Calu3 (cell line): ENCODE measurements at regions not wholly inside any gene's neighbourhood (a gene's known extent, or its start where the extent isn't known, plus 50 kb on each side); places are given as distances from the start of the nearest gene placed in this dataset.

Source experiments
- BruUV-seq: library from RNA; stranded (reverse); fragments of 400-500 nt; replicated peaks from 2 replicates; lab custom pipeline; 2021; lab: Mats Ljungman, UMichigan
- CTCF ChIA-PET: fragments of 300-600 bp; sonication (Branson Sonifier 250); formaldehyde crosslinking; loops from one replicate; lab custom pipeline; 2022; ENCODE audit warnings: antibody characterized with exemption; lab: Charles Lee
- DNase-seq: peaks from one replicate; pipeline ENCODE4 v3.0.0; 2022
- H3K27ac Mint-ChIP-seq: one replicate; pipeline ENCODE4 v1.8.0; 2022; ENCODE audit warnings: mixed read lengths; ENCODE audit not compliant: unreplicated experiment
- H3K27me3 Mint-ChIP-seq: one replicate; pipeline ENCODE4 v1.8.0; 2022; ENCODE audit warnings: mixed read lengths; ENCODE audit not compliant: unreplicated experiment
- H3K36me3 Mint-ChIP-seq: one replicate; pipeline ENCODE4 v1.8.0; 2022; ENCODE audit warnings: mild to moderate bottlenecking, moderate library complexity, mixed read lengths; ENCODE audit not compliant: insufficient read depth, unreplicated experiment
- H3K4me1 Mint-ChIP-seq: one replicate; pipeline ENCODE4 v1.8.0; 2022; ENCODE audit warnings: mild to moderate bottlenecking, low read depth, mixed read lengths; ENCODE audit not compliant: unreplicated experiment
- H3K4me3 Mint-ChIP-seq: one replicate; pipeline ENCODE4 v1.8.0; 2022; ENCODE audit warnings: mild to moderate bottlenecking, low read depth, moderate library complexity, mixed read lengths; ENCODE audit not compliant: unreplicated experiment
- H3K9me3 Mint-ChIP-seq: one replicate; pipeline ENCODE4 v1.8.0; 2022; ENCODE audit warnings: low read depth, mixed read lengths; ENCODE audit not compliant: unreplicated experiment
- CTCF ChIP-seq: fragments of 200-600 bp; IDR thresholded peaks from one replicate; pipeline ENCODE4 v1.8.0; 2022; ENCODE audit warnings: antibody characterized with exemption; ENCODE audit not compliant: unreplicated experiment
- intact Hi-C: fragments of 100-400 bp; cut with micrococcal nuclease; formaldehyde crosslinking; loops from one replicate; pipeline ENCODE4 v1.10.0; 2022; ENCODE audit not compliant: unreplicated experiment

DNA sequence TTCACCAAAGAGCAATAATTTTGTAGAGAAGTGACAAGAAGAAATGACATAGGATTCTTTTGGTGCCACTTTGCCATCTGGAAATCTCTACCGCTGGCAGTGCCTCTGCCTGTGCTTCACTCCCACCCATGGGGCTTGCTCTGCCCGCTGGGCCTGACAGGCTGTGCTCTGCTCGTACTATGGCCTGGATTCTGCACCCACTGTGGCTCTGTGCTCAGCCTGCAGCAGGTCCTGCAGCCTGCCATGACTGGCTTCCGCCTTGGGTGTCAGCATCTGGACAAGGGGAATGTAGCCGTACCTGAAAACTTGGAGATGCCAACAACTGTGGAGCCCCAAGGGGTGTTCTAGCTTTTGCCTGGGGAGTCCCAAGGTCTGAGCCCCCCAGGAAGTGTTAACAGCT lies 792.3 kb downstream of the CDH8 start:
- no peaks in the 10 kb centered on the region for H3K4me1 Mint-ChIP-seq
- TF ChIP-seq CTCF, result no peak
- H3K9me3 Mint-ChIP-seq, result peaks cover 8% of the 10 kb centered on the region
- BruUV-seq, result no TSS peak
- no peaks in the 10 kb centered on the region for H3K27me3 Mint-ChIP-seq
- CTCF ChIA-PET, result interaction anchor here (0.7 kb wide), 1 partner anchor 1302 kb away, joined by 3 read pairs; no protein-coding TSS in a partner anchor
- no peak overlapping the region for H3K27ac Mint-ChIP-seq
- H3K4me3 Mint-ChIP-seq, result no peak overlapping the region
- intact Hi-C loops, result no loop called here
- H3K36me3 Mint-ChIP-seq, result no peaks in the 10 kb centered on the region
- no peak for DNase-seq

DNA sequence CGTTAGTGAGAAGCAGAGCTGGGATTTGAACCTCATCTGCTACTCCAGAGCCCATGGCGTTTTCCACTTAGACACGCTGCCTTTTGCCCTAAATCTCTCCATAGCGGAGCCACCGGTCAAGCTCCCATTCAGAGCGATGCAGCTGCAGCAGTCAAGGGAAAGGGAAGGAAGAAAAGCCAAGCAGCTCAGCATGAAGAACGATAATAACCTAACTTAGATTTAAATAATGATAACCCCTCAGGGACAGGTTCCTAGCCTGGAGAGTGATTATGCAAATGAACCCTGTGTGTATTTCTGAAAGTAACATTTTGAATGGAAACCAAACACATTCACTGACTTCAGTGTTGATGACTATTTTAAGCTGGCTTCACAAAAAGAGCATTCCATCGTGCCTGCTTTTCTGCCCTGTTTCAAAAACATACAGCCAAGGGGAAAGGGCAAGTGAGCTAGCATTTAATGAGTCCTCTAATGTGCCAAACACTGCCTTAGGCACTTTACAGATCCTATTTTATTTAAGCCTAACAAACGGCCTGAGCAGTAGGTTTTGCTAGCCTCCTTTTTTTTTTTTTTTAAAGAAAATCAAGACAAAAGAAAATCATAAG lies 798.3 kb downstream of the CDH8 start:
- Mint-ChIP-seq H3K36me3 (no peaks in the 10 kb centered on the region), H3K4me1 (no peaks in the 10 kb centered on the region), H3K27me3 (no peaks in the 10 kb centered on the region), H3K27ac (no peak overlapping the region), H3K9me3 (peaks cover 9% of the 10 kb centered on the region), H3K4me3 (no peak overlapping the region)
- CTCF ChIA-PET, result no interaction called here
- no TSS peak for BruUV-seq
- no peak for DNase-seq
- intact Hi-C loops, result no loop called here
- no peak for TF ChIP-seq CTCF

DNA sequence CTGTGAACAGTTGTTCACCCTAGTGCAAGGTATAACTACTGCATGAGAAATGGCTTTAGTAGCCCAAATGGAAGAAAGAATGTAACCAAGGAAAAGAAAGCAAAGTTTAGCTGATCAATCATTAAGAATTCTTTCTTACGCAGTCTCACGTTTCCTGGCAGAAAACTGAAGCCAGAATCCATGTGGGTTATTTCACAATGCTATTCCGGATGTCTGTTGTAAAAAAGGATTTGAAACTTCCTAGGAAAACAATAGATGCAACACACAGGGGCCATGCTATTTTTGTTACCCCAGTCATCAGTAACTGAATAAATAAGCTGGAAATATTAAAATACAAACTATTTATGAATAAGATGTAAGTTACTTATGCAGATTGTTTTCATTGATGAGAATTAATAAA lies 802.5 kb downstream of the CDH8 start:
- CTCF ChIA-PET, result no interaction called here
- Mint-ChIP-seq H3K36me3 (no peaks in the 10 kb centered on the region), H3K4me1 (no peaks in the 10 kb centered on the region), H3K4me3 (no peak overlapping the region), H3K9me3 (peaks cover 9% of the 10 kb centered on the region), H3K27ac (no peak overlapping the region), H3K27me3 (no peaks in the 10 kb centered on the region)
- DNase-seq, result no peak
- intact Hi-C loops, result no loop called here
- no TSS peak for BruUV-seq
- TF ChIP-seq CTCF, result no peak

DNA sequence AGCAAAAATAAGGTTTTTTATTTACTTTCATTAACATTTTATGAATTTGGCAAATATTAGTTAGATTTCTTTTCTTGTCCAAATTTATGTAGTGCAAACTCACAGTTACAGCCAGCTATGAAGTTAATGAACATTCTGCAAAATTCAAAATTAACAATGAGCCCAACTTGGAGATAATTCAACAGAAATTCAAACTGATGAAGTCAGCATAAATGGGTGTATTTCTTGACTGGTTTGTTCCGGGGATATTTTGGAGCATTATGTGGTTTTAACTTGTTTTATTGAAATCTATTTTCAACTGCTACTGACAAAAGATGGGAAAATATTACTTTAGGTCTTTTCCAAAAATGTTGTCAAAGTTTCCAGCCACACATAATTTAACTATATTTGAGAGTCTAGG lies 807.9 kb downstream of the CDH8 start:
- BruUV-seq, result no TSS peak
- H3K9me3 Mint-ChIP-seq, result peaks cover 11% of the 10 kb centered on the region
- CTCF ChIA-PET, result no interaction called here

More for the DNA sequence above, 807.9 kb downstream of the CDH8 start:
- intact Hi-C loops, result no loop called here
- H3K27me3 Mint-ChIP-seq, result no peaks in the 10 kb centered on the region
- no peak for TF ChIP-seq CTCF
- H3K4me1 Mint-ChIP-seq, result no peaks in the 10 kb centered on the region
- no peak overlapping the region for H3K4me3 Mint-ChIP-seq
- H3K36me3 Mint-ChIP-seq, result no peaks in the 10 kb centered on the region
- H3K27ac Mint-ChIP-seq, result no peak overlapping the region
- DNase-seq, result no peak
